ENCODE measurements at regions not wholly inside any gene's neighbourhood (a gene's known extent, or its start where the extent isn't known, plus 50 kb on each side); places are given as distances from the start of the nearest gene placed in this dataset.

GRCh38 chr11:122271745-122272144 lies 155.7 kb upstream of the BLID start:
- DNase-seq (ENCODE audit: low read depth) = no peak

- no peak for DNase-seq (ENCODE audit: low read depth)
These were observed 155.1 kb upstream of the BLID start for GRCh38 chr11:122271137-122271536.

GRCh38 chr11:122270535-122270934 lies 154.5 kb upstream of the BLID start:
- DNase-seq (ENCODE audit: low read depth) = no peak

GRCh38 chr11:122269824-122270223 lies 153.8 kb upstream of the BLID start:
- DNase-seq (ENCODE audit: low read depth) = no peak

- DNase-seq (ENCODE audit: low read depth) = no peak
These were observed 152.7 kb upstream of the BLID start for GRCh38 chr11:122268601-122269130.

GRCh38 chr11:122267602-122268001 lies 151.6 kb upstream of the BLID start:
- no peak for DNase-seq (ENCODE audit: low read depth)

- no peak for DNase-seq (ENCODE audit: low read depth)
These were observed 150.0 kb upstream of the BLID start for GRCh38 chr11:122265981-122266380.

GRCh38 chr11:122264121-122264520 lies 148.1 kb upstream of the BLID start:
- no peak for DNase-seq (ENCODE audit: low read depth)

- DNase-seq (ENCODE audit: low read depth) = no peak
These were observed 145.5 kb upstream of the BLID start for GRCh38 chr11:122261546-122261945.

- DNase-seq (ENCODE audit: low read depth) = no peak
These were observed 143.3 kb upstream of the BLID start for GRCh38 chr11:122259195-122259821.

GRCh38 chr11:122258446-122259194 lies 142.6 kb upstream of the BLID start:
- no peak for DNase-seq (ENCODE audit: low read depth)

- DNase-seq (ENCODE audit: low read depth) = no peak
These were observed 137.7 kb upstream of the BLID start for GRCh38 chr11:122253589-122254231.

GRCh38 chr11:122248939-122249338 lies 132.9 kb upstream of the BLID start:
- DNase-seq (ENCODE audit: low read depth) = no peak

GRCh38 chr11:122248131-122248530 lies 132.1 kb upstream of the BLID start:
- DNase-seq (ENCODE audit: low read depth) = no peak

GRCh38 chr11:122246874-122247273 lies 130.9 kb upstream of the BLID start:
- DNase-seq (ENCODE audit: low read depth) = no peak

GRCh38 chr11:122242731-122243130 lies 126.7 kb upstream of the BLID start:
- DNase-seq (ENCODE audit: low read depth) = no peak

GRCh38 chr11:122241566-122241965 lies 125.6 kb upstream of the BLID start:
- no peak for DNase-seq (ENCODE audit: low read depth)

- DNase-seq (ENCODE audit: low read depth) = no peak
These were observed 124.6 kb upstream of the BLID start for GRCh38 chr11:122240638-122241037.

- no peak for DNase-seq (ENCODE audit: low read depth)
These were observed 119.6 kb upstream of the BLID start for GRCh38 chr11:122235615-122236014.

GRCh38 chr11:122234780-122235179 lies 118.8 kb upstream of the BLID start:
- DNase-seq (ENCODE audit: low read depth) = no peak

GRCh38 chr11:122234257-122234656 lies 118.2 kb upstream of the BLID start:
- DNase-seq (ENCODE audit: low read depth) = no peak

- no peak for DNase-seq (ENCODE audit: low read depth)
These were observed 117.0 kb upstream of the BLID start for GRCh38 chr11:122232985-122233384.

- no peak for DNase-seq (ENCODE audit: low read depth)
These were observed 114.4 kb upstream of the BLID start for GRCh38 chr11:122230385-122230755.

All from HS-27A (cell line).